Bronchial epithelial cell (primary cell): ENCODE measurements at regions not wholly inside any gene's neighbourhood (a gene's known extent, or its start where the extent isn't known, plus 50 kb on each side); places are given as distances from the start of the nearest gene placed in this dataset.
A peak's percentile ranks its signal among the peaks of the same experiment; 100 is the strongest.

Source experiments
- DNase-seq: peaks from one replicate; pipeline ENCODE4 v3.0.0-alpha.2; 2010; ENCODE audit warnings: low read depth
- FAIRE-seq: peaks from 2 replicates; lab custom pipeline; 2011; peaks lifted over from hg19 to GRCh38; lab: Jason Lieb, UNC
- H3K27me3 ChIP-seq: 2 replicates; pipeline ENCODE4 v1.5.1; 2011; ENCODE audit warnings: low read length; ENCODE audit not compliant: control insufficient read depth, insufficient read depth
- H3K36me3 ChIP-seq: 2 replicates; pipeline ENCODE4 v1.5.1; 2011; ENCODE audit warnings: low read length; ENCODE audit not compliant: control insufficient read depth, insufficient read depth
- H3K4me3 ChIP-seq: 2 replicates; pipeline ENCODE4 v1.5.1; 2011; ENCODE audit warnings: mild to moderate bottlenecking, low read depth, low read length, control low read depth
- TF ChIP-seq, protein P1 (sequence below): IDR thresholded peaks from 2 replicates; pipeline ENCODE4 v1.5.1; 2011; ENCODE audit warnings: mild to moderate bottlenecking, moderate library complexity, low read length, control low read depth, inconsistent platforms; ENCODE audit not compliant: insufficient read depth, severe bottlenecking

DNA sequence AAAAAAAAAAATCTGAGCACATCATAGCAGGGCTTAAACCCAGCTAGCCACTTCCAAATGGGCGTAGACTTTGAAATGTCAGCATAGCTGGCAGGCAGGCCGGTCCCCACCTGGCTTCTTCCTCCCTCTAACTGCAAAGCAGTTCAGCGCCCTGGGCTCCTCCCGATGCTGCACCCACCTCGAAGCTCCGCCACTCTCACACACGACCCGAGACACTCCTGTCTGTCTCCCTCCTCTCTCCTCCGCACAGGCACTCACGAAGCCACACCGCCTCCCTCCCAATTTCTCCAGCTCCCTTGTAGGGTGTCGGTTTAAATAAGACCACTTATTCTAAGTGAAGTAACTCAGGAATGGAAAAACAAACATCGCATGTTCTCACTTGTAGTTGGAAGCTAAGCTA is 301.3 kb downstream of the NPHP4 start:
- FAIRE-seq = no peak
- TF ChIP-seq, protein P1, sequence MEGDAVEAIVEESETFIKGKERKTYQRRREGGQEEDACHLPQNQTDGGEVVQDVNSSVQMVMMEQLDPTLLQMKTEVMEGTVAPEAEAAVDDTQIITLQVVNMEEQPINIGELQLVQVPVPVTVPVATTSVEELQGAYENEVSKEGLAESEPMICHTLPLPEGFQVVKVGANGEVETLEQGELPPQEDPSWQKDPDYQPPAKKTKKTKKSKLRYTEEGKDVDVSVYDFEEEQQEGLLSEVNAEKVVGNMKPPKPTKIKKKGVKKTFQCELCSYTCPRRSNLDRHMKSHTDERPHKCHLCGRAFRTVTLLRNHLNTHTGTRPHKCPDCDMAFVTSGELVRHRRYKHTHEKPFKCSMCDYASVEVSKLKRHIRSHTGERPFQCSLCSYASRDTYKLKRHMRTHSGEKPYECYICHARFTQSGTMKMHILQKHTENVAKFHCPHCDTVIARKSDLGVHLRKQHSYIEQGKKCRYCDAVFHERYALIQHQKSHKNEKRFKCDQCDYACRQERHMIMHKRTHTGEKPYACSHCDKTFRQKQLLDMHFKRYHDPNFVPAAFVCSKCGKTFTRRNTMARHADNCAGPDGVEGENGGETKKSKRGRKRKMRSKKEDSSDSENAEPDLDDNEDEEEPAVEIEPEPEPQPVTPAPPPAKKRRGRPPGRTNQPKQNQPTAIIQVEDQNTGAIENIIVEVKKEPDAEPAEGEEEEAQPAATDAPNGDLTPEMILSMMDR = no peak
- no peaks in the 10 kb centered on the region for H3K36me3 ChIP-seq
- DNase-seq = peak; percentile 52
- H3K4me3 ChIP-seq = no peak overlapping the region
- H3K27me3 ChIP-seq = no peaks in the 10 kb centered on the region

DNA sequence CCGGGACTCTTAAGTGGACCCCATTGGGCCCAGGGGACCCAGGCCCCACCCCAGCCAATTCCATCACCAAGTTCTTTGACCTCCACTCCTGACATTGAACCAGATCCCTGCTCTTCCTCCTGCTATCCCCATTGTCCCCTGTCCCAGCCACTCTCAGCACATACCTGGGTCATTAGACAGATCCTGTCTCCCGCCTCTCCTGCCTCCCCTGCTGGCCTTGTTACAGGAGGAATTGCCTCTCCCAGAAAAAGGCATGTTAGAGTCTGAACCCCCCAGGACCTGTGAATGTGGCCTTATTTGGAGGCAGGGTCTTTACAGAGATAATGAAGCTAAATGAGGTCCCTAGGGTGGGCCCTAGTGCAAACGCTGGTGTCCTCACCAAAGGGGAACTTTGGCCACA is 301.9 kb downstream of the NPHP4 start:
- FAIRE-seq = no peak
- H3K36me3 ChIP-seq = no peaks in the 10 kb centered on the region
- TF ChIP-seq, protein P1 = peak; percentile 27
- no peak overlapping the region for H3K4me3 ChIP-seq
- no peaks in the 10 kb centered on the region for H3K27me3 ChIP-seq
- peak; percentile 15 for DNase-seq

DNA sequence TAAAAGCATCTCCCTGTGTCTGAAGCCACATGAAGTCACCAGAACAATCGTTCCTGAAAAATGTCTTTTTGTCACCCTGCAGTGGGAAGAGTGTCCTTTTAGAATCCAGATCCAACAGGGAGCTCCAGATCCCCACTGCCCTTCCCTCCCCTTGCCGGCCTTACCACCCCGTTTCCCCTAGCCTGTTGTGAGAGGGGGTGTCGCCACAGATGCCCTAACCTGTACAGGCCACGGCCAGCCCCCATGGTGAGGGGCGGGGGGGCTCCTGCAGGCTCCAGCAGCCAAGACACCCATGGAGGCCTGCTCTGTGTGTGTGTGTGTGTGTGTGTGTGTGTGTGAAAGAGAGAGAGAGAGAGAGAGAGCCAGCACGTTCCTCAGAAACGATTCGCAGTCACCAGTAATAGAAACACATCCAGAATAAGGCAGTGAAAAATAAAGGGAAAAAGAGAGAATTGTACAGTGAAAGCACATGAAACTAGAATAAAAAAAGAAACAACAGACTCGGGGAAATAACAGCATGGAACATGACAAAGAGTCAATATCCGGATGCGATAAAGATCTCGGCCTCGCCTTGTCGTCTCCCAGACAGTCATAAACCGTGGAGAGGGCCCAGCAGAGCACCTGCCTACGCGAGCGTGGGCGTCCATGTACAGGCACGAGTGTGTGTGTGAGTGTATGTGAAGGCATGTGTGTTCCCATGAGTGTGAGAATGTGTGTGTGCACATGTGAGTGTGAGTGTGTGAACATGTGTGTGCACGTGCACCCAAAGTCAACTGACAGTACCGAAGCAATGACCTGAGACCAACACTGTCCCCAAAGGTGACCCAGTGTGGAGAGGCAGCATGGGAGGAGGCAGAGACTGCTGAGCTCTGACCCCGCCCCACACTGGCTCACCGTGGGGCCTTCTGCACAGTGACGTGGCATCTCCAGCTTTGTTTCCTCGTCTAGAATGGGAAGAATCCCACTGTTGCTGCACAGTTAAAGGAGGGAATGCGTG is 303.8 kb downstream of the NPHP4 start:
- DNase-seq (no peak), FAIRE-seq (peak; percentile 96)
- H3K36me3 ChIP-seq = no peaks in the 10 kb centered on the region
- TF ChIP-seq, protein P1 = no peak
- H3K4me3 ChIP-seq = no peak overlapping the region
- H3K27me3 ChIP-seq = no peaks in the 10 kb centered on the region

DNA sequence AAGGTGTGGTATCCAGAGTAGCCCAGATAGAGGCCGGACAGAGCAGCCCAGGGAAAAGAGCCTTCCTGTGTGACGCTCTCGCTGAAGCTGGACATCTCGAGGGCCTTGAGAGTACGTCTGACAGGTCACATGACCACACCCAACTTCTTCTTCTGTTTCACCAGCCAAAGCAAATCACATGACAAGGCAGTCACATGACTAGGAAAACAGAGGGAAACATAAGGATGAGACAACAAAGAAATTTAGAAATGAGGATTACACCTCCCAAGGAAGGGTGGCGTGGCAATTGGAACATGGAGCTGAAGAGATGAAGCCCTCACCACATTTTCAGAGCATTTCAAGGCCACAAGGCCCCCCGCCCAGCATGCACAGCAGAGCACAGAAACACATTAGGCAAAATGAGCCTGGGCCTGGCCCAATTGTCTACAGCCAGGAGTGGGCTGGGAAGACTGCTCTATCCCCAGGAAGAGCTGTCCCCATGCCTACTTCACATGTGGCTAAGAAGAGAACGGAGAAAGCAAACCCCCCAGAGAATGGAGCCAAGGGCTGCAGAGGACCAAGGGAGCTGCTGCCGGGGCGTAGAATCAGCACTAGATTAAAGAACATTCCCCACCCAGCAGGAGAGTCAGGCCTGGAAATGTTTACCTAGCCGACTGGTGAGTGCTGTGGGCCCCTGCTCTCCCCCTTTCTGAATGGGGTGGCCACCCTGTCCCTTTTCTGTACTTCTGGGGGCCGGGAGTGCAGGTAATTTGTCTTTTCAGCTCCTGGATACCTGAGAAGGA is 305.1 kb downstream of the NPHP4 start:
- peak; percentile 52 for FAIRE-seq
- TF ChIP-seq, protein P1 = no peak
- Histone ChIP-seq H3K27me3 (no peaks in the 10 kb centered on the region), H3K36me3 (no peaks in the 10 kb centered on the region), H3K4me3 (no peak overlapping the region)
- no peak for DNase-seq

DNA sequence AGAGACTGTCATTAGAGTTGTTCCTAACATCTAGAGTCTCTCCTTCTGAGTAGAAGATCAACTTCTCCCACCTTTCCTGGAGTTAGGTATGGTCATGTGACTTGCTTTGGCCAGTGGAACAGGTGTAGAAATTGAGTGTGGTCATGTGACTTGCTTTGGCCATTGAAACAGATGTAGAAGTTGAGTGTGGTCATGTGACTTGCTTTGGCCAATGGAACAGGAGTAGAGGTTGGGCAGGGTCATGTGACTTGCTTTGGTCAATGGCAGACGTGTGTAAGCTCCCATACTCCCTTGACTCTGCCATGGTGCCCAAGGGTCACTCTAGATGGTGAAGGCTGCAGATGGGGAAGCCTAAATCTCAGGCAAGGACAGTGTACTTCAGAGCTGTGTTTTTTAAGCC is 306.0 kb downstream of the NPHP4 start:
- DNase-seq = no peak
- TF ChIP-seq, protein P1 = no peak
- Histone ChIP-seq H3K4me3 (no peak overlapping the region), H3K27me3 (no peaks in the 10 kb centered on the region), H3K36me3 (no peaks in the 10 kb centered on the region)
- FAIRE-seq = peak; percentile 94
